COLO668 (cell line): ENCODE measurements at regions not wholly inside any gene's neighbourhood (a gene's known extent, or its start where the extent isn't known, plus 50 kb on each side); places are given as distances from the start of the nearest gene placed in this dataset.
"Not testable (repeated sequence)": the region's sequence is repeated elsewhere in the genome, so short reads cannot be mapped to it uniquely, and the experiment has no call there.

Experiments
- DNase-seq: peaks from one replicate; lab custom pipeline; 2025; ENCODE audit not compliant: unreplicated experiment; lab: John Stamatoyannopoulos, UW

- no peak for DNase-seq
These were observed 386.9 kb downstream of the AMY1C start for GRCh38 chr1:104136621-104137020.

GRCh38 chr1:104156738-104157137 is 407.0 kb downstream of the AMY1C start:
- no peak for DNase-seq

DNA sequence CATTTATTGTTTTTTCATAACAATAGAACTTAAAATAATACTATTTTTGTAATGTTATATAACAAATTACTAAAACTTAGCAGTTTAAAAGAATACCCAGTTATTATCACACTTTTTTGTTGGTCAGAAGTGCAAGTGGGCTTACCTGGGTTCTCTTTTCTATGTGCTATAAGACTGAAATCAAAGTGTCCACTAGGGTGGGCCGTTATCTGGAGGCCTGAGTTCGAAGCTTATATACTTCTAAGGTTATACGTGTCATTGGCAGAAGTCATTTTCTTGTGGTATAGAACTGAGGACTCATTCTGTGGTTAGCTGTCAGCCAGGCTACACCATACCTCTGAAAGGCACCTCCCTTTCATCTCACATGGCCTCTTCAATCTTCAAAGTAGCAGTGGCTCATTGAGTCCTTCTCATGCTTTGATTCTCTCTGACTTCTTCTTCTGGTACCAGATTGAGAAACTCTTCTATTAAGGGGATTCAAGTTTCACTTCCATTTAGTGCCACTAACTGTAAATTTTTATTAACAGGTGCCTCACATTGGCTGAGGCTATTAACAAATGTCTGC is 414.3 kb downstream of the AMY1C start:
- no peak for DNase-seq

- no peak for DNase-seq
These were observed 422.6 kb downstream of the AMY1C start for GRCh38 chr1:104172243-104172681.

GRCh38 chr1:104182251-104182650 is 432.6 kb downstream of the AMY1C start:
- no peak for DNase-seq

- no peak for DNase-seq
These were observed 439.5 kb downstream of the AMY1C start for GRCh38 chr1:104189207-104189606.

GRCh38 chr1:104190821-104191220 is 441.1 kb downstream of the AMY1C start:
- DNase-seq = no peak

- DNase-seq = no peak
These were observed 445.7 kb downstream of the AMY1C start for GRCh38 chr1:104195395-104195794.

DNA sequence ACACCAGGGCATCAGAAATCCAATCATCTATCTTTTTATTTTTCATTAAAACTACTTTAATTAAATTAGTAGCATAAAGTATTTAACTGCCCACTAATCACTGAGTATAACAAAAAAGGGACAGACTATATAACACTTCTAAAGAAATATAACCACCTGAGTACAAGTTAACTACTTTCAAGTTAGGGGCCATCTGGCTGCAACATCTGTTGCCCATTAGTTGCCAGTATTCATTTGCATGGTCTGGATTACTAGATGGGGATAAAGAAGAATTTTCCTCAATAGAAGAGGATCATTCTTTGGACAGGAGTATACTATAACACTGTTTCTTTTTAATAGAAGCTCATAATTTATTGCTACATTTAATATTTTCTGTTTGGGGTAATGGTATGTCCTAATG is 446.4 kb downstream of the AMY1C start:
- DNase-seq = no peak

DNA sequence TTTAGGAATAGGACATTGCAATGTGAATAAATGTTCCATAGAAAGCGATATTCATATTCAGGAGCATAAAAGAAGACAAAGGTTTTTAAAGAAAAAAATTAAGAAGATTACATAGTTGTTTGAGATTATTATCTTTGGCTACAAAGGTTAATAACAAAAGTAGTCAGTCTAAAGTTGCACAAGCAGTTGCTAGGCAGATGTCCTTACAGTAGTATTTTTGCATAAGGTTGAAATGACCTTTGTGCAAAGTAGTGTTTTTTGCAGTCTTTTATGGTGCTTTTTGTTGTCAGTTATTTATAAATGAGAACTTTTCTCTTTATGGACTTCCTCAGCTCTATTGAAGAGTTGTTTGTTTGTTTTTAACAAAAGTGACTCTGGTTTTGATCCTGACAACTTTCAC is 447.8 kb downstream of the AMY1C start:
- DNase-seq = no peak

DNA sequence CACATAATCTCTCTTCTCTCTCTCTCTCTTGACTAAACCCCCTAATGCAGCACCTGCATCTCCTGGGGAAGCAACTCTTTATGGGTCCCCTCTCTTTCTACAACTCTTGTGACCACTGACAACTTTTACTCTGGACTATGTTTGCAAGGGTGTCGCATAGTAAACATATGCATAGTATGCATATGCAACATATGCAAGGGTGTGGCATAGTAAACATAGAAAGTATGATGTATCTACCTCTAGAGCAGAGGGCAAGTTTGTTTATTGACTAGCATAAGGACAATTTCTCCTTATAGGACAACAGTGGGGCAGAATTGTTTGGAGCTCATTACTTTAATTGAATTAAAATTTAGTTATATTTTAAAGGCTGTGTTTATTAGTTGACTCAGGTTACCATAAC is 462.5 kb downstream of the AMY1C start:
- no peak for DNase-seq

DNA sequence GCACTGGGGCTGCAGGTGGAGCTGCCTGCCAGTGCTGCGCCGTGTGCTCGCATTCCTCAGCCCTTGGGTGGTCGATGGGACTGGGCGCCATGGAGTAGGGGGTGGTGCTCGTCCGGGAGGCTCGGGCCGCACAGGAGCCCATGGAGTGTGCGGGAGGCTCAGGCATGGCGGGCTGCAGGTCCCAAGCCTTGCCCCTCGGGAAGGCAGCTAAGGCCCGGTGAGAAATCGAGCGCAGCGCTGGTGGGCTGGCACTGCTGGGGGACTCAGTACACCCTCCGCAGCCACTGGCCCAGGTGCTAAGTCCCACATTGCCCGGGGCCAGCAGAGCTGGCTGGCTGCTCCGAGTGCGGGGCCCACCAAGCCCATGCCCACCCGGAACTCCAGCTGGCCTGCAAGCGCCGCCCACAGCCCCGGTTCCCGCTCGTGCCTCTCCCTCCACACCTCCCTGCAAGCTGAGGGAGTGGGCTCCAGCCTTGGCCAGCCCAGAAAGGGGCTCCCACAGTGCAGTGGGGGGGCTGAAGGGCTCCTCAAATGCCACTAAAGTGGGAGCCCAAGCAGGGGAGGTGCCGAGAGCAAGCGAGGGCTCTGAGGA is 467.8 kb downstream of the AMY1C start:
- DNase-seq = not testable (repeated sequence)

GRCh38 chr1:104229860-104230259 is 480.2 kb downstream of the AMY1C start:
- DNase-seq = no peak

- DNase-seq = no peak
These were observed 482.0 kb downstream of the AMY1C start for GRCh38 chr1:104231676-104232075.

DNA sequence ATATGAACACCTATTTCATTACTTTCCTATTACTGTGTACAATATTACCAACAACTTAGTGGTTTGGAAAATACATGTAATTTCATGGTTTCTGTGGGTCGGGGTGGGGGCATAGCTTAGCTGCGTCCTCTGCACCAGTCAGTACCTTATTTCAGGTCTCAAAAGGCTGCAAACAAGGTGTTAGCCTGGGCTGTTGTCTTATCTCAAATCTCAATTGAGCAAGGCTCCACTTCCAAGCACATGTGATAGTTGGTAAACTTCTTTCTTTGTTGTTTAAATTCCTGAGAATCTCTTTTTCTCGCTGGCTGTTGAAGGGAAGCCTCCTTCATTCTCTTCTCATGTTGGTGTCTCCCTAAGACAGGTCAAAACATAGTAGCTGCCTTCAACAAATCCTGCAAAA is 485.4 kb downstream of the AMY1C start:
- no peak for DNase-seq

GRCh38 chr1:104238991-104239390 is 489.3 kb downstream of the AMY1C start:
- DNase-seq = no peak

DNA sequence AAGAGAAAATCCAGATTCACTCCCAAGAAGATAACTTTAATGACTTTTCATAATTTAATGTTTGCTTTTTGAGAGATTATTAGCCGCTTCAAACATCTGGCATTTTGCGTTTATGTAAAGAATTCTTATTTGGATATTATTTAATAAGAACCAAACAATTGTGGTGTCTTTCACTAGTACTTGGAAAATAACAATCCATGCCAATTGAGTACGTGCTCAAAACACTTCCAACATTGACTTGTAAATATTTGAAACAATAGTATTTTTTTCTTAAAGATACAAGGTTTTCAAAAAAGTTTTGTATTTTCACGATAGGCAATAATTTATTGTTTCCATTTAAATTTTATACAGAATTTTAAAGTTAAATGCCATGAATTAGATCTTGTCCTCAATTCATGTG is 498.7 kb downstream of the AMY1C start:
- no peak for DNase-seq

DNA sequence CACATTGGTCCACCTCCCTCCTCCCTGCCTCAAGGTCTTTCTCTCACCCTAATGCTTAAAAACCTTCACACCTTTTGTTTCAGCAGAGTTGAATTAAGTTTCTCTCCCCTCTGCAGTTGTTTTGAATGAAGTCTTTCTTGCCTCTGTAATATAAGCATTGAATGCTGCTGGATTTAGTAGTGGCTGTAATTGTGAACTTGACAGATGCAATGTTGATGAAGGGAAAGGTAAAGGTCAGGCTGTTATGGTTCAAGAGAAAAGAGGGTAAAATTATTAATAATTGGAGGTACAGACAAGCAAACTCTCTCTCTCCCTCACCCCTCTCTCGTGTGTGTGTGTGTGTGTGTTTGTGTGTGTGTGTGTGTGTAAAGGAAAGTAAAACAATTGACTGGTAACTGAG is 509.8 kb downstream of the AMY1C start:
- no peak for DNase-seq

DNA sequence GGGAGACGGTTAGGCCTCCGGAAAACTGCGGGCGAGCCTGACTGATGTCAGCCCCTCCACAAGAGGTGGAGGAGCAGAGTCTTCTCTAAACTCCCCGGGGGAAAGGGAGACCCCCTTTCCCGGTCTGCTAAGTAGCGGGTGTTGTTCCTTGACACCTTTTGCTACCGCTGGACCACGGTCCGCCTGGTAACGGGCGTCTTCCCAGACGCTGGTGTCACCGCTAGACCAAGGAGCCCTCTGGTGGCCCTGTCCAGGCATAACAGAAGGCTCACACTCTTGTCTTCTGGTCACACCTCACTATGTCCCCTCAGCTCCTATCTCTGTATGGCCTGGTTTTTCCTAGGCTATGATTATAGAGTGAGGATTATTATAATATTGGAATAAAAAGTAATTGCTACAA is 513.4 kb downstream of the AMY1C start:
- not testable (repeated sequence) for DNase-seq

DNA sequence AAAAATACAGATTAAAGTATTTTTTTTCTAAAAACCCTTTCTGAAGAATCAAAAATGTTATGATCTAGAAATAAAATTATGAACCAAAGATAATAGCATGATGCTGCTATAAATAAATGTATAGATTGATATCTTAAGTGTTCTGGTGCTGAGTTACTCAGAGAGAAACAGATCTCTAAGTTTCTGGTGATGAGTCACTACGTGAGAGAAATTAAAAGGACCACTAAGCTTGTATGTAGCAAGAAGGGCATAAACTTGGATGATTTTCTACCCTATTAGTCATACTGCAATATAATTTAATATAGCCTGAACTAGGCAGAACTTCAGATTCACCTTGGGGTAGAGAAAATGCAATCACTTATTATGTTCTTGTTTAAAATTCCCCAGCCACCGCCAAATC is 514.8 kb downstream of the AMY1C start:
- DNase-seq = no peak

- DNase-seq = no peak
These were observed 515.5 kb downstream of the AMY1C start for GRCh38 chr1:104265163-104265562.

DNA sequence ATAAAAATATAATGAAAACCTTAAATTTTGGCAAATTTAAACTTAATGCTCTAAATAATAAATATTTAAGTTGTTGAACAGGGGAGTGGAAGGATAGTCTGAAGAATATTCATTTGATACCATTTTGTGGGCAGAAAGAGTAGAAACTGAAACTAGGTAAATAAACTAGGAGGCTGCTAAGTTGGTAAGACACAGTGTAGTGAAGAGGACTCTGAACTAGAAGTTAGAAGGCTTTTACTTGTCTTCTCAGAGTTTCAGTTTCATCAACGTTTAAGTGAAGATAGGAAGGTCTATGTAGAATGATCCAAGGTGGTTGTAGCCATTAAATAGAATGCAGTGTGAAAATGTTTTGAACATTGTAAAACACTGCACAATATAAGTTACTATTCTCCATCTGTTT is 516.9 kb downstream of the AMY1C start:
- DNase-seq = no peak

GRCh38 chr1:104288322-104288721 is 538.6 kb downstream of the AMY1C start:
- DNase-seq = not testable (repeated sequence)
